ENCODE measurements at regions not wholly inside any gene's neighbourhood (a gene's known extent, or its start where the extent isn't known, plus 50 kb on each side); places are given as distances from the start of the nearest gene placed in this dataset.

- H3K4me3 Mint-ChIP-seq (ENCODE audit: unreplicated experiment), result no peak overlapping the region
- peaks cover 7% of the 10 kb centered on the region for H3K27me3 Mint-ChIP-seq (ENCODE audit: unreplicated experiment)
- no peaks in the 10 kb centered on the region for H3K36me3 Mint-ChIP-seq (ENCODE audit: low read depth, unreplicated experiment)
- H3K9me3 Mint-ChIP-seq (ENCODE audit: unreplicated experiment), result no peaks in the 10 kb centered on the region
- no peaks in the 10 kb centered on the region for H3K4me1 Mint-ChIP-seq (ENCODE audit: unreplicated experiment)
- H3K27ac Mint-ChIP-seq (ENCODE audit: unreplicated experiment), result no peak overlapping the region
- TF ChIP-seq CTCF (IDR thresholded peaks at IDR 0.05; ENCODE audit: unreplicated experiment), result no peak
- no peak for DNase-seq (ENCODE audit: low spot score)
Measured at GRCh38 chr9:38284588-38285051, 107.9 kb upstream of the ALDH1B1 start.

GRCh38 chr9:38284039-38284575 is 108.4 kb upstream of the ALDH1B1 start:
- no peak for TF ChIP-seq CTCF (IDR thresholded peaks at IDR 0.05; ENCODE audit: unreplicated experiment)
- no peak for DNase-seq (ENCODE audit: low spot score)
- Mint-ChIP-seq H3K27ac (ENCODE audit: unreplicated experiment) (no peak overlapping the region), H3K4me1 (ENCODE audit: unreplicated experiment) (no peaks in the 10 kb centered on the region), H3K9me3 (ENCODE audit: unreplicated experiment) (no peaks in the 10 kb centered on the region), H3K4me3 (ENCODE audit: unreplicated experiment) (no peak overlapping the region), H3K36me3 (ENCODE audit: low read depth, unreplicated experiment) (no peaks in the 10 kb centered on the region), H3K27me3 (ENCODE audit: unreplicated experiment) (peaks cover 7% of the 10 kb centered on the region)

GRCh38 chr9:38282756-38283155 is 109.7 kb upstream of the ALDH1B1 start:
- no peak overlapping the region for H3K27ac Mint-ChIP-seq (ENCODE audit: unreplicated experiment)
- H3K27me3 Mint-ChIP-seq (ENCODE audit: unreplicated experiment), result peaks cover 5% of the 10 kb centered on the region
- H3K4me1 Mint-ChIP-seq (ENCODE audit: unreplicated experiment), result no peaks in the 10 kb centered on the region
- no peak for DNase-seq (ENCODE audit: low spot score)
- no peak overlapping the region for H3K4me3 Mint-ChIP-seq (ENCODE audit: unreplicated experiment)
- TF ChIP-seq CTCF (IDR thresholded peaks at IDR 0.05; ENCODE audit: unreplicated experiment), result no peak
- H3K9me3 Mint-ChIP-seq (ENCODE audit: unreplicated experiment), result no peaks in the 10 kb centered on the region
- no peaks in the 10 kb centered on the region for H3K36me3 Mint-ChIP-seq (ENCODE audit: low read depth, unreplicated experiment)

- Mint-ChIP-seq H3K4me1 (ENCODE audit: unreplicated experiment) (no peaks in the 10 kb centered on the region), H3K27ac (ENCODE audit: unreplicated experiment) (no peak overlapping the region), H3K9me3 (ENCODE audit: unreplicated experiment) (no peaks in the 10 kb centered on the region), H3K36me3 (ENCODE audit: low read depth, unreplicated experiment) (no peaks in the 10 kb centered on the region), H3K27me3 (ENCODE audit: unreplicated experiment) (peaks cover 4% of the 10 kb centered on the region), H3K4me3 (ENCODE audit: unreplicated experiment) (no peak overlapping the region)
- no peak for TF ChIP-seq CTCF (IDR thresholded peaks at IDR 0.05; ENCODE audit: unreplicated experiment)
- no peak for DNase-seq (ENCODE audit: low spot score)
Measured at GRCh38 chr9:38281917-38282316, 110.6 kb upstream of the ALDH1B1 start.

GRCh38 chr9:38281196-38281595 is 111.3 kb upstream of the ALDH1B1 start:
- H3K27me3 Mint-ChIP-seq (ENCODE audit: unreplicated experiment), result peaks cover 4% of the 10 kb centered on the region
- no peak for DNase-seq (ENCODE audit: low spot score)
- H3K36me3 Mint-ChIP-seq (ENCODE audit: low read depth, unreplicated experiment), result no peaks in the 10 kb centered on the region
- no peak overlapping the region for H3K27ac Mint-ChIP-seq (ENCODE audit: unreplicated experiment)
- H3K4me1 Mint-ChIP-seq (ENCODE audit: unreplicated experiment), result no peaks in the 10 kb centered on the region
- TF ChIP-seq CTCF (IDR thresholded peaks at IDR 0.05; ENCODE audit: unreplicated experiment), result no peak
- H3K9me3 Mint-ChIP-seq (ENCODE audit: unreplicated experiment), result no peaks in the 10 kb centered on the region
- no peak overlapping the region for H3K4me3 Mint-ChIP-seq (ENCODE audit: unreplicated experiment)
